A204.1 (cell line): ENCODE measurements at regions not wholly inside any gene's neighbourhood (a gene's known extent, or its start where the extent isn't known, plus 50 kb on each side); places are given as distances from the start of the nearest gene placed in this dataset.

ENCODE experiments used
- FAIRE-seq: peaks from 2 replicates; lab custom pipeline; 2012; peaks lifted over from hg19 to GRCh38; lab: Jason Lieb, UNC

DNA sequence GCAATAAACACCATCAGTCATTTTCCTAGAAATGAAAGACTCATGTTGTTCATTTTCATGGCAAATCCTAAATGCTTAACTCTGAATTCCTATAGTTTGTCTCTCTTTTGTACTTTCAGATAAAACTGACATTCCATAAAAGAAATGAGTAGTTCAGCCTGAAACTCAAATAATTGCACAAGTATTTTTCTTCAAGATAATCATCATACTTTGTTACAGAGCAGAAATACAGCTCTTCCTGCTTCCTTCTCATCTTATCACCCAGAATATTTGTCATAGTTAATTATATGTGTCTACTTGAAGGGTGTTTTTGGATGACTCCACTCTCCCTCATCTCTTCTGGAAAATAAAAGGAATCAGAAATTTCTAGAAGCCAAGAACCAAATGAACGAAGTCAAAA lies 141.1 kb downstream of the HNMT start:
- FAIRE-seq = no peak

DNA sequence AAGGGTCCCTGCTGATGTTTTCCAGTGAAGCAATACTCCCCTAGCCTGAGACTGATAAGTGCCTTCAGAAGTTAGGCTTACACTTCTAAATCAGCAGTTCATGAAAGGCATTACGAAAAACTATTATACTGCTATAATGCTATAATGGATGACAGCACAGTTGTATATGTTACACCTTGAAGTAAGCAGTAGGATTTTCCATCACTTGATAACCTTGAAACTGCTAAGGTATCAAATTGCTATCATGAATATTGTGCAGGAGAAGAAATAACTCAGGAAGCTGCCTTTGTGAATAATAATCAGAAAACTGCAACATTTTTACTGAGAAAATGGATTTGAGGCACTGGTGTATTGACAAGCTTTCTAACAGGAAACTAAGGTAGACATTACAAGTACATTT lies 142.3 kb downstream of the HNMT start:
- no peak for FAIRE-seq

DNA sequence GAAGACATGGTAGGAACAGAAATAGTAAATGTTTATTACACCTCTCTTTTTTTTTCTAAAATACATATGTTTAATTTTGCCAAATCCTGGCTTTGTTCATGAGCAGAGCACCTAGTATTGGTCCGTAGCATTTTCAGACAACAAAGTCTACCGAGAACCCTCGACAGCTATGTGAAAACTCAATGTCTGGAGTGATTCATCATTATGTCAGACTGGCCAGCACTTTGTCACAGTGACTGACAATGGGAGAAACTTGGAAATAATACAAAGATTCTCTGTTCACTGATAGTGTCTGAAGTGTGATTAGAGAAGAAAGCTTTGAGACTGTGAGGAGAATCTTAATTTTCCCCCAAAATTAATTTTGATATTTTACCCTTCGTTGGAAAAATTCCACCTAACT lies 143.0 kb downstream of the HNMT start:
- FAIRE-seq = no peak

DNA sequence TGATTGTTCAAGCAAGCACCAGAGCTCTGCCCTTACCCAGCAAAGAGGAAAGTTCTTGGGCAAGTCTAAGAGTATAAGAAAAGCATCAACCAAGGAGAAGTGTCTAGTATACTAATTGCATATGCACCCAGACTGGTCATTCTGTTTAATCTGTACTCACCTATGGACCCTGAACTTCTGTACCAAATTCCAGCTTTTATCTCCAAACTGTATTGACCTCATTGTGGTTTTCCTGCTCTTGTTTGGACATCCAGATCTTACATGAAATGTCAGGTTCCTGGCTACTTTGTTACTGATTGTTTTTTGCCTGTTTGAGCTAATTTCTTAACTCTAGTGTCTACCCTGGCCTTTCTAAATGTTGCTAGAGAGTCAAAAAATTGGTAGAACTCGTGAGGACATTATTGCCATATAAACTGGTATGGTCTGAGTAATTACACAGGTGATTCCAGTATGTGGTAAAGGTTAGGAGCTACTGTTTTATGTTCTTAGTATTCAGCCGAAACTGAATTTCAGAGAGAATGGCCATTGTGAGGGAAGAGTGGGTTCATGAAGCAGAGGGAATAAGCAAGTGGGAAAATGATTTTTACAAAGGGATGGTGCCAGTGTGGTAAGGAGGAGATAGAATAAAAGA lies 146.3 kb downstream of the HNMT start:
- FAIRE-seq = no peak

DNA sequence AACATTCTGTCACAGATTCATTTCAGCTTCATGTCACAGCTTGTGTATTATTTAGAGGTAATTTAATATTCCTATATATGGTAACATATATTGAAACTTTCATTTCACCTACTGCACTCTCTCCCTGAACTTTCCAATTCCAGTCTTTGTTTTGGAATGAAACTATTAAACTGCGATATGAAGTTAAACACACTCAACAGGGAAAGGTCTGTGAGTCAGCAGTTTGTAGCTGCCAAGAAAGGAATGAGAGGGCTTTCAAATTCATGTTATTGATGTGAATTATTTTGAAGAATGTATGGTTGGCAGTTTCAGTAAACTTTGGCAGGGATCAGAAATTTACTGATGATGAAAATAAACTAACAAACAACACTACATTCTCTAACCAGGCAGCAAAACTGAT lies 148.3 kb downstream of the HNMT start:
- FAIRE-seq = no peak

DNA sequence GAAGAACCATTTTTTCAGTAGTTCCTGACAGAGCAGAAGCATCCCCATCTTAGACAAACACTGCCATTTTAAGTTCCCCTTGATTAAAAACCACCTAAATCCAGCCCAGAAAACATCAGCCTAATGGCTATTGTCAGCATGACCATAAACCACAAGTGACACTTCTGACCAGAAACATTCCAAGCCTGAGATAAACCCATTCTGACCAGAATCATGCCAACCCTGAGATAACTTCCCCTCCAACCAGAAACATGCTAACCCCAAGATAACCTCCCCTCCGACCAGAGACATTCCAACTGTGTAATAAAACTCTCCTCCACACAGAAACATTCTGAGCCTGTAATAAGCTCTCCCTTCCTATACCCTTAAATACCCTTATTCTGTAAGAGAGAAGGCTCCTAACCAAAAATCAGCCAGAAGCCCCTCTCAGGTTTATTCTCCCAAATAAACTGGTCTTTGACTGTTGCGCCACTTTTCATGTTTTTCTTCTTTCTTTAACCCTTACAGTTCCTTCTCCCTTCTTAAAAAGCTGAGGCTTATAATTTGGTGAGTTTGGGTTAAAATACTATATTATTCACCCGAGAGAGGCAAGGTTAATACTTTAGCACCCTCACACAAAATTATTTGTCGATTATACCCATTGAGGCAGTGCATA lies 149.7 kb downstream of the HNMT start:
- FAIRE-seq = no peak

DNA sequence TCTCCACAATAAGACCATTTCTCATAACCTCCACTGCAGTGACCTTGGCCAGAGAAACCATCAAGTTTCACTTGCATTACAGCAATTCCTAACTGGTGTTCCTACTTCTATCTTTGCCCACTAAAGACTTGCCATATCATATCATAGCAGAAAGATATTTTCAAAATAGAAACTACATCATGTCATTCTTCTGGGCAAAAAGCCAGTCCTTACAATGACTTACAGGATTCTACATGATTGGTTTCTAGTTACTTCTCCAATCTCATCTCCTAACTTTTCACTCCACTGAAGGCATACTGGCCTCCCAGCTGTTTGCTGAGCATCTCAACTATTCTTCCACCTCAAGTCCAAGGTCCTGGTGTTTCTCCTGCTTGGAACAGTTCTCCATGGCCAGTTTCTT lies 151.4 kb downstream of the HNMT start:
- FAIRE-seq = no peak

DNA sequence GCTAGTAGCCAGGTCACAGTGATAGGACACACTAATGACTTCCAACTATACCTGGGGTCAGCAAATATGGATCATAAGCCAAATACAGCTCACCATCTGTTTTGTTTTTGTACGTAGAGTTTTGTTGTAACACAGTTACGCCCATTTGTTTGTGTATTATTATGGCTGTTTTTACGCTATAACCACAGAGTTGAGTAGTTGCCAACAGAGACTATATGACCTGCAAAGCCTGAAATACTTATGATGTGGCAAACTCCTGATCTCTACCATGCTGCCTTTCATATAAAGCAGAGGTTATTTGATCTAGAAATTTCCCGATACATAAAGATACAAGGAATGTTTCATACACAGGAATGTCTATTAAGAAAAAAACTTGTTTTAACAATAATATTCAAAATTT lies 152.2 kb downstream of the HNMT start:
- FAIRE-seq = no peak

DNA sequence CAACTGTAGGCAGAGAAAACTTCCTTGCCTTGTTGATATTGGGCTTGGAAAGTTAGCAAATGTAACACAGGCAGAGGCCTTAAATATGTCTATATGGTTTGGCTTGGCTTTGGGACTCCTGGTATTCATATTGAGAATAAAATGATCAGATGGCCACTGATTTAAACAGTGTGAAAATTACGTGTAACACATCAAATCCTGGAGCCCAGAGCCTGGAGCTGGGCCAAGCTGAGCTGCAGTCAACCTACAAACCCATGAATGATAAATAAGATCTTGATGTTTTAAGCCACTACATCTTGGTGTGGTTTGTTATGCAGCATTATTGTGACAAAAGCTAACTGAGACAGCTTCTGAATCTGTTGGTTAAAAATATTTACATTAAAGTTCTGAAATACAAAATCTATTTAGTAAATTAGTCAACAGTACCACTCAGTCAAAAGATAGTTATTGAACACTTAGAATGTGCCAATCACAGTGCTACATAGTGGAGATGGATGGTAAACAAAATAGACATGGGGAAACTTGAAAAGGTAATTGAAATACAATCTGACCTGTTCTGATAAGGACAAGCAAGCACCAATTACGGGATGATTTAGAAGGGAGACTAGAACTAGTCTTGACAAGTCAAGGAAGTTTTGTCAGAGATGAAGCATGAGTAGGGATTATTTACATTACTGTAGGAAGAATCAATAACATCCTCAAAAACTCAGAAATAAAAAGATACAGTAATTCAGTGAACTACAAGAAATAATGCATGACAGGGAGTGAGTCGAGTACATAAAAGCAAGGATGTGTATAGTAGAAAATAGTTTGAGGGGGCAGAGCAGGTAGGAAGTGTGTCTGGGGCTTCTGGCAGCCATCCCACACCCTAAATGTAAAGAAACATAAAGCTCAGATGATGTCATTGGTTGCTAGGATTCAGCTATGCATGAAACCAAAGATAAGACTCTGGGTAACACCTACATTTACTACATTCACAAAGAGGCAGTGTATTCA lies 157.7 kb downstream of the HNMT start:
- no peak for FAIRE-seq

DNA sequence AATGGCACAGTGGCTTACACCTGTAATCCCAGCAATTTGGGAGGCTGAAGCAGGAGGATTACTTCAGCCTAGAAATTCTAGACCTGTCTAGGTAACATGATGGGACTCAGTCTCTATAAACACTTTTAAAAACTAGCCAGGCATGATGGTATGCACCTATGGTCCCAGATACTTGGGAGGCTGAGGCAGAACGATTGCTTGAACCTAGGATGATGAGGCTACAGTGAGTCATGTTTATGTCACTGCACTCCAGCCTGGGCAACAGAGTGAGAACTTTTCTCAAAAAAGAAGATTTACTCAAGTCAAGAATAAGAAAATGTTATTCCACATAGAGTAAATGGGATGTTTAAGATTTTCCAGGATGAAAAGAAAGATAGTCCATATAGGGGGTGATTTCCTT lies 158.6 kb downstream of the HNMT start:
- no peak for FAIRE-seq

DNA sequence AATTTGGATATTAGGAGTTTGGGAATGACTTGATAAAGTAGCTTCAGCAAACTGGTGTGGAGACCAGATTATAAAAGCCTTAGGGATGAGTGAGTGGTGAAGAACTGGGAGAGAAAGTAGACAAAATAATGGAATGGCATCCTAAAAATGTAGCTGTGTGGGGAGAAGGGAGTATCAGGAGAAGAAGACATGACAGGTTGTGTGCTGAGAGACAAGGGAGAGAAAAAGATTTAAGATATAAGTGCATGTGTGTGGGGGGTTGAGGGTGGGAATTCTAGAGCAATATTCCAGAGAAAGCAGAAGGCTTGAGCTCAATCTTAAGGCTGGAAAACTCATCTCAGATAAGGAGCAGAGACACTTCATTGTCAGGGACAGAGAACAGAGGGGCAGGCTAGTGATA lies 159.5 kb downstream of the HNMT start:
- FAIRE-seq = no peak

DNA sequence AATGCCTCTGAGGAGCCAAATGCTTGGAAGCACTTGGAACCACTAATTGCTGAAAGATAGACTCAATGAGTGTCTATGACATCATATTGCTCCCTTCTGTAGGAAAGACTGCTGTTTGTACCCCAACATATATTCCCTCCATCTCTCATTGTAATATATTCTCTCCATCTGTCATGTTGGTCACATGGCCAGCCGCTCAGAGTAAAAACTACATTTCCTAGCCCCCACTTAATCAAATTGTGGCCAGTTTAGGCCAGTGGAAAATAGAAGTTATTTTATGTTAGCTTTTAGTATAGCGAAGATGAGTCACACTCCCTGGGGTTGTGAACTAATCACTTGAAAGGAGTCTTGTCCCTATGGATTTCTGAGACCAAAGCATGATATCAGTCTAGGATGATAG lies 160.2 kb downstream of the HNMT start:
- FAIRE-seq = no peak

DNA sequence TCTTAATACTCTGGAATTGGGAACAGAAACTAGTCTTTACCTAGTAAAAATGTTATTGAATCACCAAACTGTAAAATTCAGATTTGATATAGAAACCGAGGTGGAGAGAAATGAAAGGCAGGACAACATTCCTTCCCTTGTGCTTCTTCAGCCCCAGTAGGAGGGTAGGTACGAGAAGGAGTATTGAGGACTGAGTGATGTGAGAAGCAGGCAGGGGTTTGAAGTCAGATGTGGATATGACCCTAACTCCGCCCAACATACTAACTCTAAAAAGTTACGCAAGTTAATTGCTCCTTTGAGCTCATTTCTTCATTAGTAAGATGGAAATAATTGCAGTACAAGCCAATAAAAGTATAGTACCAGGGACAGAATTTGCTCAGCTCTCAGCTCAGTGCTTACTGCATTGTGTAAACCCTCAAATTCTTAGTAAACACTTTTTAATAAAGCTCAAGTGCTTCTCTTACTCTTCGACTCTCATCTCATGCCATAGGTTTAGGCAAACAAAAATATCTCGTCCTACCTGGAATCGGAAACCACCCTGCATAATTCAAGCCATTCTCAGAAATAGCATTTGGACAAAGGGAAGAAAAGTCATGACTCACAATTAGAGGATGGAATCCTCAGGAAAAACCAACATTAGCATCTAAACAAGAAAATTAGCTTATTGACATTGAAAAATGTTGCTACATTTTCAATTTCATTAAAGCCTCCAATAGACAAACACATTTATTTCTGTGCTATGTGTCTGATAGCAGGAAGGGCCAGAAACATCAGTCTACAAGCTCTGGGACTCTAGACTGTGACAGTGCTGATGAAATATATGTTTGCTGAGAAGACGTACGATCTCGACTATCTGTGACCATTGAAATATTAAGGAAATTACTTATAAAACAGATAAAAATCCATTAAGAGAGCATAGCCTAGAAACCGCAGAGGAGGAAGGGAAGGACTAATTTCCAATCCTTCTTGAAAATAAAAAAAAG lies 161.3 kb downstream of the HNMT start:
- FAIRE-seq = no peak

DNA sequence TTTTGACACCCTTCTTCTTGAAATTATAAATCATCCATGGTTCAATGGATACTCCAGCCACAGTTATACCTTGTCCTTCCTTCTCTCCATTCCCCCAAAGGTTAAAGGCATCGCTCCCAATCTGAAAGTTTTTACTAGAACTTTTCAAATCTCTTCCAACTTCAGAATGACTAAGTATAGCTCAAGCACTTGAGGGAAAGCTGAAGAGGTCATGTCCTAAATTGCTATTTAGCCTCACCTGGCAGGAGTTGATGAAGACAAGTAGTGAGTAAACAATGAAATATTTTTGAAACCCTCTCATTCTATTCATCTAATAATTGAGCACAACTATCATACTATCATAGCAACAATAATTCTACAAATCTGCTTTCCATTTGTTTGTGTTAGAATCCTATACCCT lies 167.8 kb downstream of the HNMT start:
- no peak for FAIRE-seq

DNA sequence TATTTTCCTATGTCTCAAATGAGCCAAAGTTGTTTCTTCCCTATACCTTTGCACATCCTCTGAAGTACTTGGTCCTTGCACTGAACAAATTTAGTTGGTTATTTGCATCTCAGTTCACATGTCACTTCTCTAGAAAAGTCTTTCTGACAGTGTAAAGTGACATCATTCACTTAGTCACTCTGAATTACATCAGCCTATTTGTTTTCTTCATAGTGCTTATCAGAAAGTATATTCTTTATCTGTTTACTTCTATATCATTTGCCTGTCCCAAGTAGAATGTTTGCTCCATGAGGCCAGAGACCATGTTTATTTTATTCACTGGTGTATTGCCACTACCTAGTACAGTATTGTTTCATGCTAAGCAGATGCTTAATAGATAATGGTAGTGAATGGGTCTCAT lies 173.7 kb downstream of the HNMT start:
- FAIRE-seq = no peak

DNA sequence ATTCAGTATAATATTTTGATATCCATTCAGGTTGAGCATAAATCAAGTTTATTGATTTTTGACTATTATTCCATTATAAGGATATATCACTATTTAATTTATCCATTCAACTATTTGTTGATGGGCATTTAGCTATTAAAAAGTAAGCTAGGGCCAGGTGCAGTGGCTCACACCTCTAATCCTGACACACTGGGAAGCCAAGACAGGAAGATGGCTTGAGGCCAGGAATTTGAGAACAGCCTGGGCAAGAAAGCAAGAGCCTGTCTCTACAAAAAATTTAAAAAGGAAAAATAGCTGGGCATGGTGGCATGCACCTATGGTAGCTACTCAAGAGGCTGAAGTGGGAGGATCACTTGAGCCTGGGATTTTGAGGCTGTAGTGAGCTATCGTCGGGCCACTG lies 183.5 kb downstream of the HNMT start:
- no peak for FAIRE-seq

DNA sequence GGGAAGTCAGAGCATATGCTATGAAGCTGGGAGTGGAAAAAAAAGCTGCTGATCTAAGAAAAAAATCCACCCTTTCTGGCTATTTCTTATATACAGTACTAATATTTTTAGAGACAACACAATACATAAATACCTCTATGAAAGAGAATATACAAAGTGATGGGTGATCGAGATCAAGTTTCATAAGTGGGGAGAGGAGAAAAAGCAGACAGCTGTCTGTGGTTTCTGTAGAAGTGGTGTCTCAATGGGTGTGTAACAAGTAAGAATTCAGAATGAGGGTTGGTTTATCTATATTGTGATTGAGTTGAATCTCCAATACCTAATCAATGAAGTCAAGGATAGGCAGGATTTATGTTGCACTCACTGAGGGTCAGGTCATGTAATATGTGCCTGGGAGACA lies 191.0 kb downstream of the HNMT start:
- no peak for FAIRE-seq

DNA sequence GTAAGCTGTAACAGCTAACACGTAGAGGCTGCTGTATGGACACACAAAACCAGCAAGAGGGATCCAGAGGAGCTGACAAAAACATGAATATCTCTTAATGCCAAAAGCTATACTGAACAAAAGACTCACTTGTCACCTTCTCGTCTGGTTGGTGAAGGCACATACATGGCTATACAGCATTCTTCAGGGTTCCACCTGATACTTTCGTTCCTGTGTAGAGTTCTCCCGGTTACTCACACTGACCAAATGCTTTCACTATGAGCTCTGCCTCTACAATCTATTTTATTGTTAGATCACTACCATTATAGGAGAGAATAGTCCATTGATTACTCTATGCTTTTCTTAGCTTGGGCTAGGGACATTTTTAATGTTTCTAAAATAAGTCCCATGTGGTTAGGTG lies 193.1 kb downstream of the HNMT start:
- FAIRE-seq = no peak

DNA sequence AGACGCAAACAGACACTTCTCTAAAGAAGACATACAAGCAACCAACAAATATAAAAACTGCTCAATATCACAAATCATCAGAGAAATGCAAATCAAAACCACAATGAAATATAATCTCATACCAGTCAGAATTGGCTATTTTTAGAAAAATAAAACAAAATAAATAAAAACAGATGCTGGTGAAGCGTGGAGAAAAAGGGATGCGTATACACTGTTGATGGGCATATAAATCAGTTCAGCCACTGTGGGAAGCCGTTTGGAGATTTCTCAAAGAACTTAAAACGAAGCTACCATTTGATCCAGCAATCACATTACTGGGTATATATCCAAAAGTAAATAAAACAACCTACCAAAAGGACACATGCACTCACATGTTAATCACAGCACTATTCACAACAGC lies 206.2 kb downstream of the HNMT start:
- no peak for FAIRE-seq

DNA sequence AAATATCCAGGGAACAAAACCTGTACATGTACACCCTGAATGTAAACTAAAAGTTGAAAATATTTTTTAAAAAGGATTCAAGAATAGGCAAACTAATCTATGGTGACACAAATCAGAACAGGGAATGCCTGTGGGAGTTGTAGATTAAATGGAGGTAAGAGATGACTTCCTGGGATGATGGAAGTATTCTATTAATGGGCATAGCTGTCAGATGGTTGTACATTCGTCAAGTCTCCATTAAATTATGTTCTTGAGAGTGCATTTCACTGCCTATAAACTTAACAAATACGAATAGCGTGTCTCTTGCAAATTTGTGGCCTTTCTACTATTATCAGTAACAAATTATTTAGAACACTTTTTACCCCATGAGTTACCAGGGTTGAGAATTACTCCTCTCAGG lies 207.0 kb downstream of the HNMT start:
- FAIRE-seq = no peak

DNA sequence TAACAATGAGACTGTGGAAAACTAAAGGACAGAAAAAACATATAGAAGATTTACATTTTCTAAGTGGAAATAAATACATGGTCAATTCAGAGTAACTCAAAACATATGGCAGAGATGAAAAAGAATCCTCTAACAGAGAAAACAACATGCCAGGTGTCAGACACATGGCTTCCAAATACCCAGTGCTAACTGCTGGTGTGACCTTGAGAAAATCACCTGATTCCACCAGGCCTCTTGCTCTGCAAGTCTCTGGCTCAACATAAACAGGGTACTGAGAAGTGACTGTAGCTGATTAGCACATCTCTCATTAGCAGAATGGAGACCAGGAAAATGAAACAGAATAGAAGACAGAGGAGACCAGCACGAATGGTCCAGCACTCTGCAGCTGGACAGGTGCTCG lies 210.8 kb downstream of the HNMT start:
- no peak for FAIRE-seq

DNA sequence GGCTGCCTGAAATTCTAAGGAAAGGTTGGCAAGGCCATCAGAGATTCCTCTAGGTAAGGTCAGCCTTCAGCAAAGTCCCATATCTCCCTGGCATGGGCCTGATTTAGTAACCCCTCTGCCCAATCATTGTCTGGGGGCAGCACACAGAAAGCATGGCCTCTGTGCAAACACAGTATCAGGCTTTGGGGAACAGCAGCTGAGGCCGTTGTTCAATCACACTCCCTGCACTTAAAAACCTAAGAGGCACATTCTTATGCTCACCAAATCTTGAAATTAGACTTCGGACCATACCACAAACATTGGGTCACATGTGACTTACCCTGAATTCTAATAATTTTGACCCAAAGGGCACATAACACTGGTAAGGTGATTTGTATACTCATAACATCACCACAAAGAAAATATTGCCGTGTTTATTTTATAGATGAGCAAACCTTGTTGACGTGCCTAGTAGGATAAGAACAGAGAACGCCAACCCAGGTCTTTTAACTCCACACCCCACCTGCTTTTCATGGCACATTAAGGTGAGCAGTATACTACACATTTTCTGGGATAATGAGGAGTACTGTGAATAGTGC lies 212.7 kb downstream of the HNMT start:
- no peak for FAIRE-seq
